ENCODE measurements at regions not wholly inside any gene's neighbourhood (a gene's known extent, or its start where the extent isn't known, plus 50 kb on each side); places are given as distances from the start of the nearest gene placed in this dataset.

DNA sequence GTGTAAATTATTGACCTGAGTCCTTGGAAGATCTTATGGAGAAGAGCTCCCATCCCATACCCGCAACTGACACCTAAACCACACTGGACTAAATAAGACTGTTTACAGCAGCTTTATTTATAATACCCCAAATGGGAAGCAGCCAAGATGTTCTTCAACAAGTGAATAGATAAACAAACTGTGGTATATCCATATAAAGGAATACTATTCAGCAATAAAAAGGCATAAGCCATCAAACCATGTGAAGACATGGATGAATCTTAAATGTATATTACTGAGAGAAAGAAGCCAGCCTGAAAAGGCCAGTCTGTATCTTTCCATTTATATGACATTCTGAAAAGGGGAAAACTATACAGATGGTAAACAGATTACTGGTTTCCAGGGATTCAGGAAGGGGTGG lies 212.7 kb downstream of the TPBG start:
- TF ChIP-seq EGR1 (IDR thresholded peaks at IDR 0.05) (no peak), YY1 (IDR thresholded peaks at IDR 0.05; ENCODE audit: low read depth) (no peak), EP300 (IDR thresholded peaks at IDR 0.05; ENCODE audit: borderline replicate concordance) (no peak), TAF1 (IDR thresholded peaks at IDR 0.05; ENCODE audit: low read depth) (no peak), RAD21 (IDR thresholded peaks at IDR 0.05; ENCODE audit: low read depth) (no peak), ZBTB7A (IDR thresholded peaks at IDR 0.05; ENCODE audit: low read depth) (no peak), CEBPB (IDR thresholded peaks at IDR 0.05) (no peak), TCF12 (IDR thresholded peaks at IDR 0.05; ENCODE audit: low read depth) (no peak), CREB1 (IDR thresholded peaks at IDR 0.05; ENCODE audit: low read depth) (no peak), FOXM1 (IDR thresholded peaks at IDR 0.05; ENCODE audit: borderline replicate concordance, low read depth) (no peak), NFIC (IDR thresholded peaks at IDR 0.05) (no peak), TEAD4 (IDR thresholded peaks at IDR 0.05) (no peak)
- TF ChIP-seq, protein P1, sequence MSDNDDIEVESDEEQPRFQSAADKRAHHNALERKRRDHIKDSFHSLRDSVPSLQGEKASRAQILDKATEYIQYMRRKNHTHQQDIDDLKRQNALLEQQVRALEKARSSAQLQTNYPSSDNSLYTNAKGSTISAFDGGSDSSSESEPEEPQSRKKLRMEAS (IDR thresholded peaks at IDR 0.05) = no peak
- TF ChIP-seq, protein P2, sequence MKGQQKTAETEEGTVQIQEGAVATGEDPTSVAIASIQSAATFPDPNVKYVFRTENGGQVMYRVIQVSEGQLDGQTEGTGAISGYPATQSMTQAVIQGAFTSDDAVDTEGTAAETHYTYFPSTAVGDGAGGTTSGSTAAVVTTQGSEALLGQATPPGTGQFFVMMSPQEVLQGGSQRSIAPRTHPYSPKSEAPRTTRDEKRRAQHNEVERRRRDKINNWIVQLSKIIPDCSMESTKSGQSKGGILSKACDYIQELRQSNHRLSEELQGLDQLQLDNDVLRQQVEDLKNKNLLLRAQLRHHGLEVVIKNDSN (IDR thresholded peaks at IDR 0.05) = no peak
- TF ChIP-seq, protein P3, sequence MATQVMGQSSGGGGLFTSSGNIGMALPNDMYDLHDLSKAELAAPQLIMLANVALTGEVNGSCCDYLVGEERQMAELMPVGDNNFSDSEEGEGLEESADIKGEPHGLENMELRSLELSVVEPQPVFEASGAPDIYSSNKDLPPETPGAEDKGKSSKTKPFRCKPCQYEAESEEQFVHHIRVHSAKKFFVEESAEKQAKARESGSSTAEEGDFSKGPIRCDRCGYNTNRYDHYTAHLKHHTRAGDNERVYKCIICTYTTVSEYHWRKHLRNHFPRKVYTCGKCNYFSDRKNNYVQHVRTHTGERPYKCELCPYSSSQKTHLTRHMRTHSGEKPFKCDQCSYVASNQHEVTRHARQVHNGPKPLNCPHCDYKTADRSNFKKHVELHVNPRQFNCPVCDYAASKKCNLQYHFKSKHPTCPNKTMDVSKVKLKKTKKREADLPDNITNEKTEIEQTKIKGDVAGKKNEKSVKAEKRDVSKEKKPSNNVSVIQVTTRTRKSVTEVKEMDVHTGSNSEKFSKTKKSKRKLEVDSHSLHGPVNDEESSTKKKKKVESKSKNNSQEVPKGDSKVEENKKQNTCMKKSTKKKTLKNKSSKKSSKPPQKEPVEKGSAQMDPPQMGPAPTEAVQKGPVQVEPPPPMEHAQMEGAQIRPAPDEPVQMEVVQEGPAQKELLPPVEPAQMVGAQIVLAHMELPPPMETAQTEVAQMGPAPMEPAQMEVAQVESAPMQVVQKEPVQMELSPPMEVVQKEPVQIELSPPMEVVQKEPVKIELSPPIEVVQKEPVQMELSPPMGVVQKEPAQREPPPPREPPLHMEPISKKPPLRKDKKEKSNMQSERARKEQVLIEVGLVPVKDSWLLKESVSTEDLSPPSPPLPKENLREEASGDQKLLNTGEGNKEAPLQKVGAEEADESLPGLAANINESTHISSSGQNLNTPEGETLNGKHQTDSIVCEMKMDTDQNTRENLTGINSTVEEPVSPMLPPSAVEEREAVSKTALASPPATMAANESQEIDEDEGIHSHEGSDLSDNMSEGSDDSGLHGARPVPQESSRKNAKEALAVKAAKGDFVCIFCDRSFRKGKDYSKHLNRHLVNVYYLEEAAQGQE (IDR thresholded peaks at IDR 0.05; ENCODE audit: low read depth) = no peak

DNA sequence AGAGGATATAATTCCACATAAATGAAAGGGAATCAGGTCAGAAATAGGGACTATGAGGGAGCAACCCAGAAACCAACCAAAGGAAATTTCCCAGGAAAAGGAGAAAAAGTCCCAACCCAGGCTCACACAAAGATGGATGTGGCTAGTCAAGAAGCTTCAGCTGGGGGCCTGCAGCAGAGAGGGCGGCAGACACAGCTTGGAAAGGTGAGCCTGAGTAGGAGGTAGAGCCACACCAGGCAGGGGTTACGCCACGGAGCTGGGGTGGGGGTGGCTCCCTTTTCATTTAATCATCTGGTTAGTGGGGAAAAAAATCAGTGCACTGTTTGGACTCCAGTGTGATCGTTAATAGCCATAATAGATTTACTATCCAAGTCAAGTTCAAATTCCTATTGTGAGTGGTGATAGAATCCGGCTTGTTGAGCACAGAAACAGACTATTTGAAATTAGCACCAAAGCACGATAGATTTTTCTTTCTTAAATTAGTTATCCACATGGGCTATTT lies 220.6 kb downstream of the TPBG start:
- TF ChIP-seq TEAD4 (IDR thresholded peaks at IDR 0.05) (no peak), CEBPB (IDR thresholded peaks at IDR 0.05) (no peak), FOXM1 (IDR thresholded peaks at IDR 0.05; ENCODE audit: borderline replicate concordance, low read depth) (no peak), TAF1 (IDR thresholded peaks at IDR 0.05; ENCODE audit: low read depth) (no peak), TCF12 (IDR thresholded peaks at IDR 0.05; ENCODE audit: low read depth) (no peak), NFIC (IDR thresholded peaks at IDR 0.05) (no peak), YY1 (IDR thresholded peaks at IDR 0.05; ENCODE audit: low read depth) (no peak), RAD21 (IDR thresholded peaks at IDR 0.05; ENCODE audit: low read depth) (no peak)
- TF ChIP-seq, protein P3 (IDR thresholded peaks at IDR 0.05; ENCODE audit: low read depth) = no peak
- TF ChIP-seq, protein P2 (IDR thresholded peaks at IDR 0.05) = no peak

DNA sequence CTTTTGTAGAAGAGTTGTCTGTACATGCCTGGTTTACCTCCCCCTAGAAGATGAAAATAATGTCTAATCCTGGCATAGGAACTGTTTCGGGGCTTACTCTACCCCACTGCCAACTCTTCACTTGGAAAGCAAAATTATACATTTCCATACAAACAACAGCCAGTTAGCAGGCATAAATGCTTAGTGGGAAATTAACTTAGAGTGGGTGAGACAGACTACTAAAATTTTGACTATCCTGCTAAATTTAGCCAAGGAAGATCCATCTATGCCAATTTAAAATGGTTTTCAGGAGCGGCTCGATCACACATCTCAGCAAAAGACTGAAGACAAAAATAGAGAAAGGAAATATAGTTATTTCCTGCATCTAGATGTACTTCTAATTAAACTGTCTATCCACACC lies 221.2 kb downstream of the TPBG start:
- no peak for TF ChIP-seq CREB1 (IDR thresholded peaks at IDR 0.05; ENCODE audit: low read depth)
- TF ChIP-seq, protein P3 (IDR thresholded peaks at IDR 0.05; ENCODE audit: low read depth) = no peak
- TF ChIP-seq RAD21 (IDR thresholded peaks at IDR 0.05; ENCODE audit: low read depth) = no peak
- no peak for TF ChIP-seq EGR1 (IDR thresholded peaks at IDR 0.05)
- no peak for TF ChIP-seq YY1 (IDR thresholded peaks at IDR 0.05; ENCODE audit: low read depth)
- TF ChIP-seq TCF12 (IDR thresholded peaks at IDR 0.05; ENCODE audit: low read depth) = no peak
- TF ChIP-seq, protein P1 (IDR thresholded peaks at IDR 0.05) = no peak
- TF ChIP-seq, protein P2 (IDR thresholded peaks at IDR 0.05) = no peak
- no peak for TF ChIP-seq ZBTB7A (IDR thresholded peaks at IDR 0.05; ENCODE audit: low read depth)
- no peak for TF ChIP-seq CEBPB (IDR thresholded peaks at IDR 0.05)
- TF ChIP-seq TAF1 (IDR thresholded peaks at IDR 0.05; ENCODE audit: low read depth) = no peak
- no peak for TF ChIP-seq TEAD4 (IDR thresholded peaks at IDR 0.05)
- no peak for TF ChIP-seq NFIC (IDR thresholded peaks at IDR 0.05)
- no peak for TF ChIP-seq FOXM1 (IDR thresholded peaks at IDR 0.05; ENCODE audit: borderline replicate concordance, low read depth)
- no peak for TF ChIP-seq EP300 (IDR thresholded peaks at IDR 0.05; ENCODE audit: borderline replicate concordance)

DNA sequence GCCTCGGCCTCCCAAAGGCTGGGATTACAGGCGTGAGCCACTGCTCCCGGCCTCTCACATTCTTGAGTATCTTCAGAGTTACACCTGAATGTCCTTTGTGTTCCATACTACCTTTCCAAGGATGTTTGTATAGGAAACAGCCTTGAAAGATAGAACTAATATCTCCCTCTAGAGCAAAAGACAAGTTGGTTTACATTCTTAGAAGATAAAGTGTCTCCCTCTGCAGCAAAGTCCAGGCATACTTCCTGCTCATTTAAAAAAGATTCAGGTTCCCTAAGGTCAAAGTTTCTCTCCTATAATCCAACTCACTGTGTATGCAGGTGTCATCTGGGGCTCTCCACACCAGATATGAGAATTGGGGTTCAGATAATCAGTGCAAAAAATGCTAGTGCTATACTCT lies 224.4 kb downstream of the TPBG start:
- TF ChIP-seq ZBTB7A (IDR thresholded peaks at IDR 0.05; ENCODE audit: low read depth) = no peak
- TF ChIP-seq, protein P2 (IDR thresholded peaks at IDR 0.05) = no peak
- no peak for TF ChIP-seq CEBPB (IDR thresholded peaks at IDR 0.05)
